ENCODE measurements at regions not wholly inside any gene's neighbourhood (a gene's known extent, or its start where the extent isn't known, plus 50 kb on each side); places are given as distances from the start of the nearest gene placed in this dataset.

- Histone ChIP-seq H3K4me3 (no peak overlapping the region), H3K9me3 (no peaks in the 10 kb centered on the region), H3K27me3 (no peaks in the 10 kb centered on the region), H3K4me1 (no peaks in the 10 kb centered on the region), H3K36me3 (no peaks in the 10 kb centered on the region), H3K27ac (no peak overlapping the region)
- no peak for DNase-seq (ENCODE audit: low spot score)
- TF ChIP-seq CTCF (IDR thresholded peaks at IDR 0.05), result no peak
Observed at GRCh38 chr5:30607301-30607894, 586.1 kb upstream of the CDH6 start.

- Histone ChIP-seq H3K36me3 (no peaks in the 10 kb centered on the region), H3K27ac (no peak overlapping the region), H3K4me3 (no peak overlapping the region), H3K4me1 (no peaks in the 10 kb centered on the region), H3K9me3 (no peaks in the 10 kb centered on the region), H3K27me3 (no peaks in the 10 kb centered on the region)
- no peak for DNase-seq (ENCODE audit: low spot score)
- TF ChIP-seq CTCF (IDR thresholded peaks at IDR 0.05), result no peak
Observed at GRCh38 chr5:30605693-30606268, 587.7 kb upstream of the CDH6 start.

DNA sequence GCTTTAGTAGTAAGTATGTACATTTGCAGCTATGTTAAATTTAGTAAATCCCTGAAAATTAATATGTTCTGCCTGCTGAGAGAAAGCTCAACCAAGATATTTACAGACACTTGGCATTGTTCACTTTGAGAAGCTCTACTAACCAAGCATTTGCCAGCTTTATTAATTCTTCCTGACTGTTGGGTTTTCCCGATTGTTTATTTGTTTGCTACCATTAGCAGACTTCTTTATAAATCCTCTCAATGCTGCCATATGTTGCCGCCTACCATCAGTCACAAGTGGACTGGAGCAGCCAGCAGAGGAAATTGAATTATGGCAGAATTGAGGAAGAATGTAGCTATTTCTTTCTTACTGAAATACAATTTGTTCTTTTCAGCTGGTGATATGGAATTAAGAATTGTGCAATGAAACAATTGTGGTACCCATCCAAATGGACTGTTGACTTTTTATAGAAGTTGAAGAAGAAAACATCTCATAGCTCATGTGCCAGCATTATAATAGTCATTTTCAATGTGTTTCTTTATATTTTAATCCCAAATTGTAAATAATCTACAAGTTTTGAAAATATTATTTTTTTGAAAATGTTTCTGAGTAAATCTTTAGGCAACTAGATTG, 588.7 kb upstream of the CDH6 start:
- TF ChIP-seq CTCF (IDR thresholded peaks at IDR 0.05), result no peak
- Histone ChIP-seq H3K9me3 (no peaks in the 10 kb centered on the region), H3K27ac (no peak overlapping the region), H3K27me3 (no peaks in the 10 kb centered on the region), H3K36me3 (no peaks in the 10 kb centered on the region), H3K4me1 (no peaks in the 10 kb centered on the region), H3K4me3 (no peak overlapping the region)
- DNase-seq (ENCODE audit: low spot score), result no peak

- no peak for TF ChIP-seq CTCF (IDR thresholded peaks at IDR 0.05)
- H3K9me3 ChIP-seq, result no peaks in the 10 kb centered on the region
- H3K36me3 ChIP-seq, result no peaks in the 10 kb centered on the region
- H3K4me1 ChIP-seq, result no peaks in the 10 kb centered on the region
- H3K4me3 ChIP-seq, result no peak overlapping the region
- no peak overlapping the region for H3K27ac ChIP-seq
- H3K27me3 ChIP-seq, result no peaks in the 10 kb centered on the region
- no peak for DNase-seq (ENCODE audit: low spot score)
Observed at GRCh38 chr5:30600892-30601291, 592.6 kb upstream of the CDH6 start.

GRCh38 chr5:30596495-30597064, 596.9 kb upstream of the CDH6 start:
- no peaks in the 10 kb centered on the region for H3K36me3 ChIP-seq
- H3K4me1 ChIP-seq, result no peaks in the 10 kb centered on the region
- no peaks in the 10 kb centered on the region for H3K27me3 ChIP-seq
- H3K4me3 ChIP-seq, result no peak overlapping the region
- TF ChIP-seq CTCF (IDR thresholded peaks at IDR 0.05), result no peak
- H3K9me3 ChIP-seq, result no peaks in the 10 kb centered on the region
- no peak overlapping the region for H3K27ac ChIP-seq
- no peak for DNase-seq (ENCODE audit: low spot score)
